Amniotic stem cell (primary cell): ENCODE measurements at regions not wholly inside any gene's neighbourhood (a gene's known extent, or its start where the extent isn't known, plus 50 kb on each side); places are given as distances from the start of the nearest gene placed in this dataset.
"Not testable (repeated sequence)": the region's sequence is repeated elsewhere in the genome, so short reads cannot be mapped to it uniquely, and the experiment has no call there.

Experiments
- DNase-seq: peaks from one replicate; lab custom pipeline; 2025; lab: John Stamatoyannopoulos, UW

GRCh38 chrX:40949071-40949470 is 136.2 kb upstream of the USP9X start:
- no peak for DNase-seq

- no peak for DNase-seq
These were observed 134.7 kb upstream of the USP9X start for GRCh38 chrX:40950546-40950945.

GRCh38 chrX:40951407-40951806 is 133.8 kb upstream of the USP9X start:
- not testable (repeated sequence) for DNase-seq

GRCh38 chrX:40952855-40953254 is 132.4 kb upstream of the USP9X start:
- DNase-seq: no peak

GRCh38 chrX:40953369-40953768 is 131.9 kb upstream of the USP9X start:
- DNase-seq: no peak

GRCh38 chrX:40960041-40960440 is 125.2 kb upstream of the USP9X start:
- DNase-seq: no peak

- DNase-seq: no peak
These were observed 122.3 kb upstream of the USP9X start for GRCh38 chrX:40962793-40963407.

- DNase-seq: no peak
These were observed 121.2 kb upstream of the USP9X start for GRCh38 chrX:40964008-40964407.

- no peak for DNase-seq
These were observed 120.3 kb upstream of the USP9X start for GRCh38 chrX:40964633-40965586.

GRCh38 chrX:40966213-40966820 is 118.9 kb upstream of the USP9X start:
- DNase-seq: no peak

GRCh38 chrX:40968180-40968579 is 117.1 kb upstream of the USP9X start:
- no peak for DNase-seq

- no peak for DNase-seq
These were observed 113.5 kb upstream of the USP9X start for GRCh38 chrX:40971736-40972135.

GRCh38 chrX:40973619-40974018 is 111.6 kb upstream of the USP9X start:
- DNase-seq: no peak

GRCh38 chrX:40975951-40976350 is 109.3 kb upstream of the USP9X start:
- no peak for DNase-seq

GRCh38 chrX:40976981-40977380 is 108.3 kb upstream of the USP9X start:
- no peak for DNase-seq

GRCh38 chrX:40984962-40985361 is 100.3 kb upstream of the USP9X start:
- no peak for DNase-seq

GRCh38 chrX:40987413-40987812 is 97.8 kb upstream of the USP9X start:
- no peak for DNase-seq

GRCh38 chrX:40988100-40988499 is 97.1 kb upstream of the USP9X start:
- DNase-seq: no peak

- not testable (repeated sequence) for DNase-seq
These were observed 91.8 kb upstream of the USP9X start for GRCh38 chrX:40993395-40993794.

- peak; percentile 14 for DNase-seq
These were observed 88.2 kb upstream of the USP9X start for GRCh38 chrX:40996886-40997530.

GRCh38 chrX:40998123-40998522 is 87.1 kb upstream of the USP9X start:
- DNase-seq: no peak

- no peak for DNase-seq
These were observed 83.9 kb upstream of the USP9X start for GRCh38 chrX:41001327-41001726.
